H9 (cell line): ENCODE measurements at regions not wholly inside any gene's neighbourhood (a gene's known extent, or its start where the extent isn't known, plus 50 kb on each side); places are given as distances from the start of the nearest gene placed in this dataset.

Experiments
- DNase-seq: peaks from one replicate; pipeline ENCODE4 v3.0.0-alpha.2; 2017
- H2AFZ ChIP-seq: one replicate; pipeline ENCODE4 v1.6.1; 2013; ENCODE audit warnings: mild to moderate bottlenecking, low read length, control low read depth, moderate library complexity
- H2AK5ac ChIP-seq: 2 replicates; pipeline ENCODE4 v1.6.1; 2013; ENCODE audit warnings: low read length, control low read depth, mixed read lengths; ENCODE audit not compliant: insufficient read length
- H2BK120ac ChIP-seq: one replicate; pipeline ENCODE4 v1.6.1; 2013; ENCODE audit warnings: low read depth, mild to moderate bottlenecking, low read length, control low read depth, inconsistent platforms; ENCODE audit not compliant: poor library complexity, severe bottlenecking
- H2BK12ac ChIP-seq: 2 replicates; pipeline ENCODE4 v1.6.1; 2013; ENCODE audit warnings: low read length, control low read depth, mixed read lengths, low read depth; ENCODE audit not compliant: insufficient read length
- H2BK15ac ChIP-seq: 2 replicates; pipeline ENCODE4 v1.6.1; 2013; ENCODE audit warnings: low read depth, low read length, control low read depth
- H2BK20ac ChIP-seq: one replicate; pipeline ENCODE4 v1.6.1; 2013; ENCODE audit warnings: low read depth, mild to moderate bottlenecking, low read length, control low read depth, inconsistent platforms; ENCODE audit not compliant: poor library complexity, severe bottlenecking
- H2BK5ac ChIP-seq: 2 replicates; pipeline ENCODE4 v1.6.1; 2013; ENCODE audit warnings: low read length, control low read depth, mixed read lengths; ENCODE audit not compliant: insufficient read length
- H3K14ac ChIP-seq: 2 replicates; pipeline ENCODE4 v1.6.1; 2013; ENCODE audit warnings: low read length, control low read depth; ENCODE audit not compliant: insufficient read depth
- H3K18ac ChIP-seq: 2 replicates; pipeline ENCODE4 v1.6.1; 2013; ENCODE audit warnings: low read depth, mild to moderate bottlenecking, mixed read lengths, low read length, control low read depth; ENCODE audit not compliant: insufficient read length
- H3K23ac ChIP-seq: 2 replicates; pipeline ENCODE4 v1.6.1; 2013; ENCODE audit warnings: low read length, control low read depth, mixed read lengths, low read depth; ENCODE audit not compliant: insufficient read length
- H3K23me2 ChIP-seq: 2 replicates; pipeline ENCODE4 v1.6.1; 2013; ENCODE audit warnings: low read depth, mild to moderate bottlenecking, mixed read lengths, low read length, control low read depth; ENCODE audit not compliant: insufficient read length, poor library complexity, severe bottlenecking
- H3K27ac ChIP-seq: 2 replicates; pipeline ENCODE4 v1.5.1; 2013; ENCODE audit warnings: low read length, control low read depth, mixed read lengths, low read depth; ENCODE audit not compliant: insufficient read length
- H3K27me3 ChIP-seq: 2 replicates; pipeline ENCODE4 v1.6.1; 2013; ENCODE audit warnings: low read length, control low read depth, inconsistent platforms; ENCODE audit not compliant: insufficient read depth
- H3K4ac ChIP-seq: 2 replicates; pipeline ENCODE4 v1.6.1; 2013; ENCODE audit warnings: low read depth, mild to moderate bottlenecking, control low read depth, inconsistent platforms, low read length, moderate library complexity
- H3K4me1 ChIP-seq: 2 replicates; pipeline ENCODE4 v1.6.1; 2013; ENCODE audit warnings: low read length, control low read depth, inconsistent platforms; ENCODE audit not compliant: insufficient read depth
- H3K4me2 ChIP-seq: 2 replicates; pipeline ENCODE4 v1.6.1; 2013; ENCODE audit warnings: low read length, control low read depth, mixed read lengths; ENCODE audit not compliant: insufficient read length, insufficient read depth
- H3K56ac ChIP-seq: 2 replicates; pipeline ENCODE4 v1.6.1; 2013; ENCODE audit warnings: low read depth, mild to moderate bottlenecking, mixed read lengths, low read length, control low read depth; ENCODE audit not compliant: insufficient read length
- H3K79me1 ChIP-seq: 2 replicates; pipeline ENCODE4 v1.6.1; 2013; ENCODE audit warnings: low read depth, mild to moderate bottlenecking, moderate library complexity, low read length, control low read depth, inconsistent platforms; ENCODE audit not compliant: insufficient read depth, poor library complexity, severe bottlenecking
- H3K79me2 ChIP-seq: 2 replicates; pipeline ENCODE4 v1.6.1; 2013; ENCODE audit warnings: low read length, control low read depth, inconsistent platforms; ENCODE audit not compliant: insufficient read depth
- H3K9ac ChIP-seq: 2 replicates; pipeline ENCODE4 v1.6.1; 2013; ENCODE audit warnings: low read length, control low read depth, mixed read lengths; ENCODE audit not compliant: insufficient read length; ENCODE audit errors: extremely low read depth
- H3K9me3 ChIP-seq: one replicate; pipeline ENCODE4 v1.6.1; 2013; ENCODE audit warnings: low read depth, low read length, inconsistent platforms; ENCODE audit not compliant: control insufficient read depth
- H3T11ph ChIP-seq: one replicate; pipeline ENCODE4 v1.6.1; 2013; ENCODE audit warnings: mild to moderate bottlenecking, low read length, control low read depth, inconsistent platforms
- H4K20me1 ChIP-seq: one replicate; pipeline ENCODE4 v1.6.1; 2013; ENCODE audit not compliant: control insufficient read depth, insufficient read length, insufficient read depth
- H4K5ac ChIP-seq: 2 replicates; pipeline ENCODE4 v1.6.1; 2013; ENCODE audit warnings: low read depth, mild to moderate bottlenecking, mixed read lengths, low read length, control low read depth; ENCODE audit not compliant: insufficient read length
- H4K8ac ChIP-seq: replicated peaks from 2 replicates; pipeline ENCODE4 v1.6.1; 2013; ENCODE audit warnings: low read length, control low read depth, mixed read lengths, low read depth; ENCODE audit not compliant: insufficient read length
- H4K91ac ChIP-seq: 2 replicates; pipeline ENCODE4 v1.6.1; 2013; ENCODE audit warnings: low read depth, mild to moderate bottlenecking, moderate library complexity, mixed read lengths, low read length, control low read depth; ENCODE audit not compliant: insufficient read length
- H3K27ac Mint-ChIP-seq, 3 experiments: 2 replicates in 2 of 3; 3 replicates in 1 of 3; pipeline ENCODE4 v1.8.0; 2020 to 2021; ENCODE audit warnings: mixed read lengths in 3 of 3, mild to moderate bottlenecking in 1 of 3, moderate library complexity in 1 of 3
- H3K27me3 Mint-ChIP-seq: 2 replicates; pipeline ENCODE4 v1.8.0; 2021; ENCODE audit warnings: low read depth, mild to moderate bottlenecking, moderate library complexity, mixed read lengths
- H3K36me3 Mint-ChIP-seq, 3 experiments: 2 replicates in 2 of 3; 3 replicates in 1 of 3; pipeline ENCODE4 v1.8.0; 2020 to 2021; ENCODE audit warnings: low read depth in 3 of 3, mixed read lengths in 3 of 3; ENCODE audit not compliant: insufficient read depth in 1 of 3
- H3K4me1 Mint-ChIP-seq, 2 experiments: 2 replicates each; pipeline ENCODE4 v1.8.0; 2020; ENCODE audit warnings: mixed read lengths in 2 of 2
- H3K4me3 Mint-ChIP-seq, 2 experiments: 2 replicates in 1 of 2; 3 replicates in 1 of 2; pipeline ENCODE4 v1.8.0; 2020 to 2021; ENCODE audit warnings: mild to moderate bottlenecking in 2 of 2, mixed read lengths in 2 of 2, moderate library complexity in 1 of 2
- H3K9me3 Mint-ChIP-seq, 2 experiments: 2 replicates in 1 of 2; 3 replicates in 1 of 2; pipeline ENCODE4 v1.8.0; 2020; ENCODE audit warnings: mild to moderate bottlenecking in 2 of 2, mixed read lengths in 2 of 2, moderate library complexity in 1 of 2
- CTCF ChIP-seq: fragments of 200-600 bp; sonication (generic); conservative IDR thresholded peaks from 3 replicates; pipeline ENCODE4 v1.8.0; 2021; ENCODE audit warnings: antibody characterized with exemption, mild to moderate bottlenecking
- WGBS: extraction: QIAGEN DNeasy Blood & Tissue Kit; methylation state at CpG from one replicate; pipeline ENCODE4 v1.1.7; 2013; ENCODE audit warnings: missing lambda C conversion rate, low lambda C conversion rate, mixed read lengths; ENCODE audit not compliant: insufficient read length; ENCODE audit errors: extremely low coverage; 5-methylcytosine and 5-hydroxymethylcytosine counted together

GRCh38 chr12:30166006-30166795 lies 382.5 kb upstream of the TMTC1 start:
- H2BK120ac ChIP-seq: no peak overlapping the region
- no peaks in the 10 kb centered on the region for H3K4me1 Mint-ChIP-seq
- WGBS: no CpG with 5 or more reads among the region's 4 CpGs

More at GRCh38 chr12:30166006-30166795, 382.5 kb upstream of the TMTC1 start:
- no peak overlapping the region for H3K4me2 ChIP-seq
- no peaks in the 10 kb centered on the region for H3K79me2 ChIP-seq
- H3K4me3 Mint-ChIP-seq: no peak overlapping the region
- no peak overlapping the region for H3T11ph ChIP-seq
- no peak overlapping the region for H4K8ac ChIP-seq
- no peak overlapping the region for H4K5ac ChIP-seq
- no peak overlapping the region for H4K91ac ChIP-seq
- peaks cover 2% of the 10 kb centered on the region for H3K23me2 ChIP-seq
- no peak overlapping the region for H3K9ac ChIP-seq
- H2BK15ac ChIP-seq: no peak overlapping the region
- H3K4ac ChIP-seq: no peak overlapping the region
- no peak overlapping the region for H3K23ac ChIP-seq
- H3K27ac Mint-ChIP-seq: no peak overlapping the region
- no peak for DNase-seq
- H3K27me3 Mint-ChIP-seq: no peaks in the 10 kb centered on the region
- TF ChIP-seq CTCF: no peak
- no peaks in the 10 kb centered on the region for H3K9me3 ChIP-seq
- no peak overlapping the region for H2BK20ac ChIP-seq
- no peaks in the 10 kb centered on the region; the same call in 1 of the 2 replicates for H3K27me3 ChIP-seq
- H3K14ac ChIP-seq: no peak overlapping the region
- H3K79me1 ChIP-seq: no peaks in the 10 kb centered on the region
- H4K20me1 ChIP-seq: no peaks in the 10 kb centered on the region
- no peak overlapping the region for H2AK5ac ChIP-seq
- no peak overlapping the region for H3K27ac ChIP-seq
- no peaks in the 10 kb centered on the region; a peak in 1 of 7 replicates for H3K36me3 Mint-ChIP-seq
- no peak overlapping the region for H3K56ac ChIP-seq
- H3K9me3 Mint-ChIP-seq: peaks cover 0 to 5% of the 10 kb centered on the region in 2 experiments; a peak in 3 of 5 replicates
- H3K18ac ChIP-seq: no peak overlapping the region
- H3K4me1 ChIP-seq: no peaks in the 10 kb centered on the region
- no peak overlapping the region for H2AFZ ChIP-seq
- no peak overlapping the region for H2BK12ac ChIP-seq
- no peak overlapping the region for H2BK5ac ChIP-seq
